Upper lobe of right lung (tissue), 1 donor: ENCODE measurements at regions not wholly inside any gene's neighbourhood (a gene's known extent, or its start where the extent isn't known, plus 50 kb on each side); places are given as distances from the start of the nearest gene placed in this dataset.

Source experiments
- ATAC-seq: fragments of 200-7000 bp; cut with Tn5 transposase; one replicate; pipeline ENCODE4 v1.9.1; 2020; ENCODE audit warnings: mild to moderate bottlenecking, moderate library complexity
- DNase-seq: peaks from one replicate; pipeline ENCODE4 v3.0.0-alpha.2; 2020
- H3K27ac ChIP-seq: fragments of 200-600 bp; one replicate; pipeline ENCODE4 v1.8.0; 2022
- H3K27me3 ChIP-seq: fragments of 200-600 bp; one replicate; pipeline ENCODE4 v1.8.0; 2022; ENCODE audit warnings: mild to moderate bottlenecking
- H3K36me3 ChIP-seq: fragments of 200-600 bp; one replicate; pipeline ENCODE4 v1.8.0; 2022
- H3K4me1 ChIP-seq: fragments of 200-600 bp; one replicate; pipeline ENCODE4 v1.8.0; 2022
- H3K4me3 ChIP-seq: fragments of 200-600 bp; one replicate; pipeline ENCODE4 v1.8.0; 2022; ENCODE audit warnings: mild to moderate bottlenecking
- H3K9me3 ChIP-seq: fragments of 200-600 bp; one replicate; pipeline ENCODE4 v1.8.0; 2022
- intact Hi-C: fragments of 100-400 bp; cut with DNase I; formaldehyde crosslinking; loops from one replicate; pipeline ENCODE4 v1.11.0; 2022
- TF ChIP-seq, protein P1 (sequence below): fragments of 200-600 bp; IDR thresholded peaks from one replicate; pipeline ENCODE4 v1.8.0; 2022; ENCODE audit warnings: antibody characterized with exemption
- donor health status: DM: no; HTN: yes; CAD: no; lungs with severe emphysema.

DNA sequence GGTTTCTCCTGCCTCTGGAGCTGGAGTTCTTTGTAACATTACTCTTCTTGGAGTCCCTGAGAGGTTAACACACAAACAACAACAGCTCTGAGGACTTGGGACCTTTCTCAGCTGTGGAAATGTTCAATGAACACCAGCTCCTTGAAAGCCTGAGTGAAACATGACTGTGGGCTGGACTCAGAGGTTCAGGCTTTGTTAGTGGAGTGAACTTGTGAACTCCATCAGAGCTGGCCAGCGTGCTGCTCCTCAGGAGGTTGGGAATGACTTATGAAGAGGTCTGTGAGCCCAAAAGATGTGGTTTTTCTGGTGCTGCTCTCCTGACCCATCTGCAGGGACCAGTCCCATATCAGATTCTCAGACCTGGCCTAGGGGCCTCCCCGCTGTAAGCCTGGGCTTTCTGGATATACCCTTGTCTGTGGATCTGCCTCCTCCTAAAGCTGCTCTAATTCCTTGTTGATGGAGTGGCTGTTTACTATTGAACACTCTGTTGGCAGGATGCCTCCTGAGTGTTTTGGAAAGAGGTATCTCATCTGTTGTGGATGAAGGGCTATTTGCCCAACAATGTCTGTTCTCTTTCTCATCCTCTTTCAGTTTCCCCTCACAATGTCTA lies 170.0 kb upstream of the GDNF start:
- Histone ChIP-seq H3K36me3 (no peaks in the 10 kb centered on the region), H3K27me3 (peaks cover 7% of the 10 kb centered on the region), H3K9me3 (no peaks in the 10 kb centered on the region), H3K4me1 (no peaks in the 10 kb centered on the region), H3K4me3 (no peak overlapping the region), H3K27ac (no peak overlapping the region)
- ATAC-seq (no peak), DNase-seq (no peak)
- TF ChIP-seq, protein P1, sequence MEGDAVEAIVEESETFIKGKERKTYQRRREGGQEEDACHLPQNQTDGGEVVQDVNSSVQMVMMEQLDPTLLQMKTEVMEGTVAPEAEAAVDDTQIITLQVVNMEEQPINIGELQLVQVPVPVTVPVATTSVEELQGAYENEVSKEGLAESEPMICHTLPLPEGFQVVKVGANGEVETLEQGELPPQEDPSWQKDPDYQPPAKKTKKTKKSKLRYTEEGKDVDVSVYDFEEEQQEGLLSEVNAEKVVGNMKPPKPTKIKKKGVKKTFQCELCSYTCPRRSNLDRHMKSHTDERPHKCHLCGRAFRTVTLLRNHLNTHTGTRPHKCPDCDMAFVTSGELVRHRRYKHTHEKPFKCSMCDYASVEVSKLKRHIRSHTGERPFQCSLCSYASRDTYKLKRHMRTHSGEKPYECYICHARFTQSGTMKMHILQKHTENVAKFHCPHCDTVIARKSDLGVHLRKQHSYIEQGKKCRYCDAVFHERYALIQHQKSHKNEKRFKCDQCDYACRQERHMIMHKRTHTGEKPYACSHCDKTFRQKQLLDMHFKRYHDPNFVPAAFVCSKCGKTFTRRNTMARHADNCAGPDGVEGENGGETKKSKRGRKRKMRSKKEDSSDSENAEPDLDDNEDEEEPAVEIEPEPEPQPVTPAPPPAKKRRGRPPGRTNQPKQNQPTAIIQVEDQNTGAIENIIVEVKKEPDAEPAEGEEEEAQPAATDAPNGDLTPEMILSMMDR = no peak
- intact Hi-C loops = no loop called here

DNA sequence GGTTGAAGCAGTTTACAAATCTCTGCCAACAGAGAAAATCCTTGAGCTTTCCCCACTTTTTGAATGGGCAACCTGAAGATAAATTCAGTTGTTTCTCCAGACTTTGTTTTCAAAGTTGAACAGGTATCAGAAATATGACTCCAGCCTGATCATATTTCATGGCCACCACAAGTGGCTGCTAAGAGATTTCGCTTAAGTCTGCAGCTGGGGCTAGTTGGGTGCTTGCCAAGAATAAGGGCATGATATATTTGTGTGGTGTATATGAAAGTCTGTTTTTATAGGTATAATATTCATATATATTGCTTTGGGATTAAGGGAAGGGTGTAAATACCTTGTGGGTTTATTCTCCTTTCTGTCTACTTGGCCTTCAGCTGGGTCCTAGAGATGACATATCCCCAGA lies 168.4 kb upstream of the GDNF start:
- H3K4me1 ChIP-seq = no peaks in the 10 kb centered on the region
- no peaks in the 10 kb centered on the region for H3K36me3 ChIP-seq
- DNase-seq (no peak), ATAC-seq (no peak)
- peaks cover 7% of the 10 kb centered on the region for H3K27me3 ChIP-seq
- H3K4me3 ChIP-seq = no peak overlapping the region
- no peaks in the 10 kb centered on the region for H3K9me3 ChIP-seq
- TF ChIP-seq, protein P1 = no peak
- intact Hi-C loops = no loop called here
- no peak overlapping the region for H3K27ac ChIP-seq

DNA sequence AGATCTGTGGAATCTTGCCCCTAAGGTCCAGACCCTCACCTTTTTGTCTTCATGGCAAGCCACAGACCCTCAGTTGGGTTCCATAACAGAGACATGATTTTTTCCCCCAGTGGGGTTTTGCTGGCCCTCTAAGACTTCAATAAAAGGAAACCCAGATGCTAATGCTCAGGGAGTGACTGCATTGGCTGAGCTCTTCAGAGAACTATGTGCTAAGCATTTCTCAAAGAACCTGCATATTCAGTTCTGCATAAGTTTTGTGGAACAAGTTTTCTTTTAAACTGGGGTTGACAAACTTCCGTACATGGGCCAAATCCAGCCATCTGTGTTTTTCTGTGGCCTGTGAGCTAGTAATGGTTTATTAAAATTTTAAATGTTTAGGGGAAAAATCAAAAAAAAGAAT lies 159.8 kb upstream of the GDNF start:
- Histone ChIP-seq H3K4me1 (no peaks in the 10 kb centered on the region), H3K27me3 (no peaks in the 10 kb centered on the region), H3K4me3 (no peak overlapping the region), H3K27ac (no peak overlapping the region), H3K9me3 (no peaks in the 10 kb centered on the region), H3K36me3 (no peaks in the 10 kb centered on the region)
- ATAC-seq (no peak), DNase-seq (no peak)
- intact Hi-C loops = no loop called here
- TF ChIP-seq, protein P1 = no peak

DNA sequence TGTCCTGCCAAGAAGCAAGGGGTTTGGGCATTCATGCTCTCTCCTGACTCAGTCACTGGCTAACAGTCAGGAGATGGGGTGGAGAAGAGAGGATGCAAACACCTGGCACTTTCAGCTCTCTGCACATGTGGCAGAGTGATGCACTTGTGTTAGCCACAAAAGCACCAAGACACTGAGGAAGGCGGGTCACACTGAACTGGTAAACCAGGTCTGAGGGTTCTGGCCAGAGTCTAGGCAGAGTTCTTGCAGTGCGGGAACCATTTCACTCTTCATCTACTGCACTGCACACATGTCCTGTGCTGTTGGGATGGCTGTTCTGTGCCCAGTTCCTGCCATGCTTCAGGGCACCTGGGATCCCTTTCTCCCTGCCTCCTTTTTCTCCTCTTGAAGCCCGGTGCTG lies 157.1 kb upstream of the GDNF start:
- H3K4me1 ChIP-seq = no peaks in the 10 kb centered on the region
- H3K27me3 ChIP-seq = no peaks in the 10 kb centered on the region
- H3K4me3 ChIP-seq = no peak overlapping the region
- TF ChIP-seq, protein P1 = no peak
- no peak overlapping the region for H3K27ac ChIP-seq
- intact Hi-C loops = no loop called here
- H3K36me3 ChIP-seq = no peaks in the 10 kb centered on the region
- H3K9me3 ChIP-seq = no peaks in the 10 kb centered on the region
- no peak for ATAC-seq
- DNase-seq = no peak

DNA sequence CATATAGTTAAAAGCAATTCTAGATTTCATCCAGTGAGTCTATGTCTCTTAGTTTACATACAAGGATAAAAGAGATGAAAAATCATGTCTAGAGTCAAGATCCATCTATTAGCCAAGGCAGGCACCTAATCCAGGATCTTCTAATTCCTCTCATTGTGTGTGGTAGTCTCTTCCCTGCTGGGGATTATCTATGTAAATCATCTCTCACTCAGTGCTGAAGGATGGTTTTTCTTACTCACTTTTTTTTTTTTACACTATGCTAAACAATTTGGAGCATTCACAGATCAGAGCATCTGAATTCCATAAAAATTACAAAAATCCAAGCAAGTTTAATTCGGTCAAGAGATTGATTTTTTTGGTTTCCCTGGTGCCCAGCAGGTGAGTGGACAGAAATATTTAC lies 154.9 kb upstream of the GDNF start:
- H3K4me3 ChIP-seq = no peak overlapping the region
- H3K27me3 ChIP-seq = no peaks in the 10 kb centered on the region
- no peak for ATAC-seq
- intact Hi-C loops = no loop called here
- no peaks in the 10 kb centered on the region for H3K4me1 ChIP-seq
- H3K36me3 ChIP-seq = no peaks in the 10 kb centered on the region
- H3K27ac ChIP-seq = no peak overlapping the region
- TF ChIP-seq, protein P1 = no peak
- no peaks in the 10 kb centered on the region for H3K9me3 ChIP-seq
- DNase-seq = no peak
